Endothelial cell (in vitro differentiated cells): ENCODE measurements at regions not wholly inside any gene's neighbourhood (a gene's known extent, or its start where the extent isn't known, plus 50 kb on each side); places are given as distances from the start of the nearest gene placed in this dataset.

Experiments
- DNase-seq: peaks from one replicate; pipeline ENCODE4 v3.0.0; 2021; ENCODE audit warnings: low spot score
- H3K27ac Mint-ChIP-seq: one replicate; pipeline ENCODE4 v1.8.0; 2021; ENCODE audit warnings: mixed read lengths, inconsistent platforms; ENCODE audit not compliant: unreplicated experiment
- H3K27me3 Mint-ChIP-seq: one replicate; pipeline ENCODE4 v1.8.0; 2021; ENCODE audit warnings: mild to moderate bottlenecking, moderate library complexity, mixed read lengths, inconsistent platforms; ENCODE audit not compliant: unreplicated experiment
- H3K36me3 Mint-ChIP-seq: one replicate; pipeline ENCODE4 v1.8.0; 2021; ENCODE audit warnings: mild to moderate bottlenecking, low read depth, mixed read lengths, inconsistent platforms; ENCODE audit not compliant: unreplicated experiment
- H3K4me1 Mint-ChIP-seq: one replicate; pipeline ENCODE4 v1.8.0; 2021; ENCODE audit warnings: mild to moderate bottlenecking, mixed read lengths, inconsistent platforms; ENCODE audit not compliant: unreplicated experiment
- H3K4me3 Mint-ChIP-seq: one replicate; pipeline ENCODE4 v1.8.0; 2021; ENCODE audit warnings: mild to moderate bottlenecking, mixed read lengths, inconsistent platforms; ENCODE audit not compliant: unreplicated experiment
- H3K9me3 Mint-ChIP-seq: one replicate; pipeline ENCODE4 v1.8.0; 2021; ENCODE audit warnings: mixed read lengths, inconsistent platforms; ENCODE audit not compliant: unreplicated experiment
- TF ChIP-seq, protein P1 (sequence below): fragments of 200-600 bp; sonication (generic); IDR thresholded peaks from one replicate; pipeline ENCODE4 v1.5.0; 2021; ENCODE audit warnings: antibody characterized with exemption; ENCODE audit not compliant: unreplicated experiment

DNA sequence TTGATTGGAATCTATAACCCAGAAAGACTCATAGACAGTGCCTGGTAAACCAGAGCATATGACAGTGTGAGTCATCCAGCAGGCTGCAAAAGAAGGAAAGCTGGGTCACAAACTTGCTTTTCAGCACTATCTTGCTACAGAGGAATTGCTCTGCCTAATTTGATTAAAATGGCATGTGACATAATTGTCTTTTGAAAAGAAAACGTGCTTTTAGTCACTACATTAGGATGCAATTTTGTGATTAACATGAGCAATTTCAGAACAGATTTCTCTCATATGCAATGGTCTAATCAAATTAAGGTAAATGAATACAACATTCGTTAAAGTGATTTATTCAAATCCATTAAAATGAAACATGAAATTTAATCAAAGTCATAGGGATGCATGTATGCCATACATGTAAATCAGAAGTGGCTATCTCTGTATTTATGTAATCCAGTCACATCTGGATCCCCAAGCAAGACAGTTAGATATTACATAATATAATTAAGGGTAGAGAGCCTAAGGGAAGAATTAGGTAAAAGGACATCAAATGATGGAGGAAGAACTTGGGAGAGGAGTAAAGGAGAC lies 400.0 kb upstream of the HTR1E start:
- no peaks in the 10 kb centered on the region for H3K36me3 Mint-ChIP-seq

DNA sequence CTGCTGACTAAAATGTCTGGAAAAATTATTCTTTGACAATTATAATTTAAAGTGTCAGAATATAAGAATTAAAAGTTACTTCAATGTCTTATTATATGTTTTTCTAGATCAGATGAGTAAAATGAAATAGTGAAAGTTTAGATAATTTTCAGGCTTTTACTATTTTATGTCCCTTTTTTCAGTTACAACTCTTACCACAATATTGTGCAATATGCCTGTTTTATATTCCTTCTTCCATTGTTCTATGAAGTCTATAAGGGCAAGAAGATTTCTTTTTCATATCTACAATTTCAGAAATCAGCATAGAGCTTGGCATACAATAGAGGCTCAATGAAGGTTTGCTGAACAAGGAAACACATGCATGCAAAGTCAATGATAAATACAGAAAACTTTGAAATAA lies 401.2 kb upstream of the HTR1E start:
- Mint-ChIP-seq H3K4me1 (no peaks in the 10 kb centered on the region), H3K9me3 (no peaks in the 10 kb centered on the region), H3K27ac (no peak overlapping the region), H3K27me3 (no peaks in the 10 kb centered on the region), H3K4me3 (no peak overlapping the region), H3K36me3 (no peaks in the 10 kb centered on the region)
- TF ChIP-seq, protein P1, sequence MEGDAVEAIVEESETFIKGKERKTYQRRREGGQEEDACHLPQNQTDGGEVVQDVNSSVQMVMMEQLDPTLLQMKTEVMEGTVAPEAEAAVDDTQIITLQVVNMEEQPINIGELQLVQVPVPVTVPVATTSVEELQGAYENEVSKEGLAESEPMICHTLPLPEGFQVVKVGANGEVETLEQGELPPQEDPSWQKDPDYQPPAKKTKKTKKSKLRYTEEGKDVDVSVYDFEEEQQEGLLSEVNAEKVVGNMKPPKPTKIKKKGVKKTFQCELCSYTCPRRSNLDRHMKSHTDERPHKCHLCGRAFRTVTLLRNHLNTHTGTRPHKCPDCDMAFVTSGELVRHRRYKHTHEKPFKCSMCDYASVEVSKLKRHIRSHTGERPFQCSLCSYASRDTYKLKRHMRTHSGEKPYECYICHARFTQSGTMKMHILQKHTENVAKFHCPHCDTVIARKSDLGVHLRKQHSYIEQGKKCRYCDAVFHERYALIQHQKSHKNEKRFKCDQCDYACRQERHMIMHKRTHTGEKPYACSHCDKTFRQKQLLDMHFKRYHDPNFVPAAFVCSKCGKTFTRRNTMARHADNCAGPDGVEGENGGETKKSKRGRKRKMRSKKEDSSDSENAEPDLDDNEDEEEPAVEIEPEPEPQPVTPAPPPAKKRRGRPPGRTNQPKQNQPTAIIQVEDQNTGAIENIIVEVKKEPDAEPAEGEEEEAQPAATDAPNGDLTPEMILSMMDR, result no peak
- DNase-seq, result no peak

More for the DNA sequence above, 400.0 kb upstream of the HTR1E start:
- no peak overlapping the region for H3K27ac Mint-ChIP-seq
- H3K4me3 Mint-ChIP-seq, result no peak overlapping the region
- no peak for DNase-seq
- H3K27me3 Mint-ChIP-seq, result no peaks in the 10 kb centered on the region
- H3K4me1 Mint-ChIP-seq, result no peaks in the 10 kb centered on the region
- no peaks in the 10 kb centered on the region for H3K9me3 Mint-ChIP-seq
- TF ChIP-seq, protein P1, result no peak

DNA sequence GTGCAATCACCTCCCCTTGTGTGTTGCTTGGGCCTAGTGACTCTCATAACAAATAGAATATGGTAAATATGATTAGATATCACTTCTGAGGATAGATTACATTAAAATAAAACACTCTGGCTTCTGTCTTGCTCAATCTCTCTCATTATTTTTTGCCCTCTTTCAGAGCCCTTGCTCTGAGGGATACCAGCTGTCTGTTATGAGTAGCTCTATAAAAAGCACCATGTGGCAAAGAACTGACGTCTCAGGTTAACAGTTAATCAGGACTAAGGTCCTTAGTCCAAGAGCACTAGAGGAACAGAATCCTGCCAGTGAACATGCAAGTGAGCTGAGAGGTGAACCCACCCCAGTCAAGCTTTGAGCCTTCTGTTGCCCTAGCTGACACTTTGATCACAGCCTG lies 402.2 kb upstream of the HTR1E start:
- H3K27me3 Mint-ChIP-seq, result no peaks in the 10 kb centered on the region
- H3K4me3 Mint-ChIP-seq, result no peak overlapping the region
- H3K9me3 Mint-ChIP-seq, result no peaks in the 10 kb centered on the region
- no peaks in the 10 kb centered on the region for H3K36me3 Mint-ChIP-seq
- TF ChIP-seq, protein P1, result no peak
- no peaks in the 10 kb centered on the region for H3K4me1 Mint-ChIP-seq
- no peak overlapping the region for H3K27ac Mint-ChIP-seq
- DNase-seq, result no peak

DNA sequence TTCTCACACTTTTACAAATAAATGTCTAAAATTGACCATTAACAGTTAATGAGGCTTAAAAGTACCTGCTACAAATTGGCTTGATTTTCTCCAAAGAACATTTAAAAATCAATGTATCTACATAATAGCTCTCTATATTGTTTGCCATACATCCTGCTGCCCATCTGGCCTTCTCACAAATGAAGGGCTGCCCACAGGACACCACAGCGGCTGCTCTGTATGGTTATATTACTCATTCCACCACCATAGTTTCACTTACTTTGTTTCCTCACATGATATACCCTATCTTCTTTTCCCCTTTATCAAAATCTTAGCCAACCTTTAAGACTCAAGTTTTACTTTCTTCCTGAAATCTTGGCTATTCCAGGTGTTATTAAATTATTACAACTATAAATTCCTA lies 407.7 kb upstream of the HTR1E start:
- no peak overlapping the region for H3K4me3 Mint-ChIP-seq
- TF ChIP-seq, protein P1, result no peak
- no peaks in the 10 kb centered on the region for H3K36me3 Mint-ChIP-seq
- DNase-seq, result no peak
- H3K9me3 Mint-ChIP-seq, result no peaks in the 10 kb centered on the region
- no peak overlapping the region for H3K27ac Mint-ChIP-seq
- H3K4me1 Mint-ChIP-seq, result no peaks in the 10 kb centered on the region
- no peaks in the 10 kb centered on the region for H3K27me3 Mint-ChIP-seq

DNA sequence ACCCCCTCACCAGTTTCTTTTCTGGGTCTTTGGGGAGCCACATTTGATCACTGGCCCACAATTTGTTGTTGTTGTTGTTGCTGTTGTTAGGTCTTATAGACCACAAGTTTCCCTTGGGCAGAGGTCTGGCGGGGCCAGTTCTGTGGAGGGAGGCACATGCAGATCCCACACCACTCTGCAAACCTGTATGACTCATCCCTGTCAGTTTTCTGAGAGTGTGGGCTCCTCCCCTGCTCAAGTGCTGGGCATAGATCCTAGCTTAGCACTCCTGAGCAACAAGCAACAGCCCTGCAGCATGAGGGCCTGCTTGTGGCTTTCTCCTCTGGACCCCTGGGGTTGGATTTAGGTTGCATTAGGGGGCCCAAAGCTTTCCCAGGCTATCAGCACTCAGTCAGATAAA lies 411.1 kb upstream of the HTR1E start:
- Mint-ChIP-seq H3K4me1 (no peaks in the 10 kb centered on the region), H3K4me3 (no peak overlapping the region), H3K9me3 (no peaks in the 10 kb centered on the region), H3K27me3 (no peaks in the 10 kb centered on the region), H3K36me3 (no peaks in the 10 kb centered on the region), H3K27ac (no peak overlapping the region)
- no peak for DNase-seq
- TF ChIP-seq, protein P1, result no peak
